K562 (cell line): ENCODE measurements at regions not wholly inside any gene's neighbourhood (a gene's known extent, or its start where the extent isn't known, plus 50 kb on each side); places are given as distances from the start of the nearest gene placed in this dataset.

Source experiments
- HDAC1 ChIP-seq, 2 experiments: fragments of 450-650 bp; IDR thresholded peaks; 2 replicates each; pipeline ENCODE4 v1.6.1; 2016 to 2017; ENCODE audit warnings: inconsistent platforms in 1 of 2, mild to moderate bottlenecking in 1 of 2, moderate library complexity in 1 of 2
- JUN ChIP-seq, 2 experiments: sonication (generic) in 1 of 2; formaldehyde crosslinking in 1 of 2; IDR thresholded peaks; 2 replicates each; pipeline versions ENCODE4 v1.6.1 to v1.8.0; 2012 to 2022; ENCODE audit warnings: borderline replicate concordance in 2 of 2, mild to moderate bottlenecking in 2 of 2, improper control_type of control experiment in 1 of 2, low read depth in 1 of 2, low read length in 1 of 2, missing genetic modification reagents in 1 of 2
- MXI1 ChIP-seq: IDR thresholded peaks from 2 replicates; pipeline ENCODE4 v1.6.1; 2011; ENCODE audit warnings: low read depth, mild to moderate bottlenecking, improper control_type of control experiment, low read length
- NFE2 ChIP-seq: IDR thresholded peaks from 2 replicates; pipeline ENCODE4 v1.6.1; 2014; ENCODE audit warnings: antibody characterized with exemption, low read depth
- PML ChIP-seq: IDR thresholded peaks from 2 replicates; pipeline ENCODE4 v1.6.1; 2012; ENCODE audit warnings: low read length, inconsistent platforms
- SMARCE1 ChIP-seq: fragments of 450-650 bp; IDR thresholded peaks from 2 replicates; pipeline ENCODE4 v1.7.1; 2016; ENCODE audit warnings: mild to moderate bottlenecking
- ZNF197 ChIP-seq: fragments of 200-800 bp; sonication (Bioruptor generic); IDR thresholded peaks from 2 replicates; pipeline ENCODE4 v1.6.1; 2016; ENCODE audit warnings: low read depth, missing genetic modification characterization, missing compliant biosample characterization
- TF ChIP-seq, protein P1 (sequence below): fragments of 450-650 bp; formaldehyde crosslinking; IDR thresholded peaks from 2 replicates; pipeline ENCODE4 v1.4.0; 2022; ENCODE audit warnings: missing genetic modification characterization
- TF ChIP-seq, protein P2 (sequence below): fragments of 450-650 bp; IDR thresholded peaks from 2 replicates; pipeline ENCODE4 v1.6.1; 2016; ENCODE audit warnings: antibody characterized with exemption
- TF ChIP-seq, protein P3 (sequence below): sonication (generic); IDR thresholded peaks from 2 replicates; pipeline ENCODE4 v1.6.1; 2016

DNA sequence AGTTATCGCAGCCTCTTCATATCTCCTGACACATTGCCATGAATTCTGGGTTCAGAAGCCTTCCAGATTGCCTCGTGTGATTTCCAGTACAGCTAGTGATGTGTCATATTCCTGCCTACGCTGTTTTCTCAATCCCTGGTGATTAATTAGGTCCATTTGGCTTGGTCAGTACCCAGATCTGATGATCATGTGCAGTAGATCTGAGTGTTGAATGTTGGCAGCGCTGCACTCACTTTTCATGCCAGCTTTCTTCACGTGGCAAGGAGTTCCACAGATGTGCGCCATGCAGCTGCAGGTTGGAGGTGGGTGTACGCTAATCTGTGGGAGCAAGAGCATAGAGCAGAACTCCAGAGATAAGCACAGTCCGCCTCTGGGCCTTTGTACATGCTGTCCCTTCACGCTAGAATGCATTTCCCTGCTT is 86.9 kb upstream of the COL6A5 start (continued):
- TF ChIP-seq, protein P1, sequence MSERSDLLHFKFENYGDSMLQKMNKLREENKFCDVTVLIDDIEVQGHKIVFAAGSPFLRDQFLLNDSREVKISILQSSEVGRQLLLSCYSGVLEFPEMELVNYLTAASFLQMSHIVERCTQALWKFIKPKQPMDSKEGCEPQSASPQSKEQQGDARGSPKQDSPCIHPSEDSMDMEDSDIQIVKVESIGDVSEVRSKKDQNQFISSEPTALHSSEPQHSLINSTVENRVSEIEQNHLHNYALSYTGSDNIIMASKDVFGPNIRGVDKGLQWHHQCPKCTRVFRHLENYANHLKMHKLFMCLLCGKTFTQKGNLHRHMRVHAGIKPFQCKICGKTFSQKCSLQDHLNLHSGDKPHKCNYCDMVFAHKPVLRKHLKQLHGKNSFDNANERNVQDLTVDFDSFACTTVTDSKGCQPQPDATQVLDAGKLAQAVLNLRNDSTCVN (CRISPR knock-in tag), result no peak
- no peak for TF ChIP-seq ZNF197
- no peak for TF ChIP-seq MXI1
- TF ChIP-seq, protein P2, sequence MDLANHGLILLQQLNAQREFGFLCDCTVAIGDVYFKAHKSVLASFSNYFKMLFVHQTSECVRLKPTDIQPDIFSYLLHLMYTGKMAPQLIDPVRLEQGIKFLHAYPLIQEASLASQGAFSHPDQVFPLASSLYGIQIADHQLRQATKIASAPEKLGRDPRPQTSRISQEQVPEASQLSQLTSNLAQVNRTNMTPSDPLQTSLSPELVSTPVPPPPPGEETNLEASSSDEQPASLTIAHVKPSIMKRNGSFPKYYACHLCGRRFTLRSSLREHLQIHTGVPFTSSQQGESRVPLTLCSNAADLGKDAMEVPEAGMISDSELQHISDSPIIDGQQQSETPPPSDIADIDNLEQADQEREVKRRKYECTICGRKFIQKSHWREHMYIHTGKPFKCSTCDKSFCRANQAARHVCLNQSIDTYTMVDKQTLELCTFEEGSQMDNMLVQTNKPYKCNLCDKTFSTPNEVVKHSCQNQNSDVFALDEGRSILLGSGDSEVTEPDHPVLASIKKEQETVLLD, result peak; percentile 43; the same call in 1 of the 2 replicates
- no peak for TF ChIP-seq JUN (IDR thresholded peaks at IDR 0.05; ENCODE audit: borderline replicate concordance, low read depth, low read length)
- TF ChIP-seq JUN (CRISPR knock-in tag; IDR thresholded peaks at IDR 0.05; ENCODE audit: borderline replicate concordance), result no peak
- TF ChIP-seq, protein P3, sequence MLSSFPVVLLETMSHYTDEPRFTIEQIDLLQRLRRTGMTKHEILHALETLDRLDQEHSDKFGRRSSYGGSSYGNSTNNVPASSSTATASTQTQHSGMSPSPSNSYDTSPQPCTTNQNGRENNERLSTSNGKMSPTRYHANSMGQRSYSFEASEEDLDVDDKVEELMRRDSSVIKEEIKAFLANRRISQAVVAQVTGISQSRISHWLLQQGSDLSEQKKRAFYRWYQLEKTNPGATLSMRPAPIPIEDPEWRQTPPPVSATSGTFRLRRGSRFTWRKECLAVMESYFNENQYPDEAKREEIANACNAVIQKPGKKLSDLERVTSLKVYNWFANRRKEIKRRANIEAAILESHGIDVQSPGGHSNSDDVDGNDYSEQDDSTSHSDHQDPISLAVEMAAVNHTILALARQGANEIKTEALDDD, result peak; percentile 43; the same call in 1 of the 2 replicates
- TF ChIP-seq SMARCE1, result peak; percentile 67; the same call in 1 of the 2 replicates
- peak; percentile 34; the same call in 1 of the 2 replicates for TF ChIP-seq NFE2
- TF ChIP-seq PML, result peak; percentile 45; the same call in 1 of the 2 replicates
- TF ChIP-seq HDAC1 (IDR thresholded peaks at IDR 0.05), result peak in 1 of 2 experiments; percentile 64; a peak in 2 of 4 replicates
